MG63 (cell line): ENCODE measurements at regions not wholly inside any gene's neighbourhood (a gene's known extent, or its start where the extent isn't known, plus 50 kb on each side); places are given as distances from the start of the nearest gene placed in this dataset.
A peak's percentile ranks its signal among the peaks of the same experiment; 100 is the strongest.
"Not testable (repeated sequence)": the region's sequence is repeated elsewhere in the genome, so short reads cannot be mapped to it uniquely, and the experiment has no call there.

Source experiments
- DNase-seq: peaks from one replicate; pipeline ENCODE4 v3.0.0-alpha.2; 2020
- H3K27me3 ChIP-seq: fragments of 250-450 bp; sonication (Bioruptor Pico); 2 replicates; pipeline ENCODE4 v1.5.1; 2020; ENCODE audit warnings: mild to moderate bottlenecking, moderate library complexity
- H3K36me3 ChIP-seq: fragments of 250-450 bp; sonication (Bioruptor Pico); 2 replicates; pipeline ENCODE4 v1.5.1; 2020; ENCODE audit warnings: mild to moderate bottlenecking, moderate library complexity
- H3K4me3 ChIP-seq: fragments of 250-450 bp; sonication (Bioruptor Pico); 2 replicates; pipeline ENCODE4 v1.5.1; 2020; ENCODE audit warnings: mild to moderate bottlenecking, moderate library complexity
- H3K9me3 ChIP-seq: fragments of 250-450 bp; sonication (Bioruptor Pico); 2 replicates; pipeline ENCODE4 v1.5.1; 2020; ENCODE audit warnings: mild to moderate bottlenecking, moderate library complexity

- H3K4me3 ChIP-seq, H3K36me3 ChIP-seq, H3K27me3 ChIP-seq, H3K9me3 ChIP-seq, DNase-seq: not testable (repeated sequence)
These were observed 174.8 kb upstream of the KRR1 start for GRCh38 chr12:75686233-75686632.

DNA sequence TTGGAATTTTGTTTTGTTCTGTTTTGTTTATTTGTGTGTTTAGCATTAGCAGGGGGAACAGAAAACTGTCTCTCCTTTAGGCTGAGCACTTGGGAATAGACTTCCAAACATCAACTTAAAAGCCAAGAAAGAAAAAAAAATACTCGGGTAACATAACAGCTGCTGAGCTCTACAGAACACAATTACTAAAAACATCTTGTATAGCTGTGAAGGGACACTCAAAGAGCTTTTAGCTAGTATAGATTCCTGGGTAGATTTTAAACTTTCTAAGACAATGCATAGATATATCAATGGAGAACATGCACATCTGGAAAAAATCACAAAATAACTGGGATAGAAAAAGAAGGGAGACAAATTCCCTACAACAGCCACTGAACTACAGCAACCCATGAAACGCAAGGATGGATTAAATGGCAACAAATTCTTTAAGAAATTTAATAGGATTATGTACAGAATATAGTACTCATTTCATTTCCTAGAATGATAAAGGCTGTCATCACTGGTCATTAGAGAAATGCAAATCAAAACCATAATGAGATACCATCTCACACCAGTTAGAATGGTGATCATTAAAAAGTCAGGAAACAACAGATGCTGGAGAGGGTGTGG is 174.3 kb upstream of the KRR1 start:
- H3K27me3 ChIP-seq, result no peaks in the 10 kb centered on the region
- H3K9me3 ChIP-seq, result peaks cover 3% of the 10 kb centered on the region; the same call in 1 of the 2 replicates
- H3K36me3 ChIP-seq, result no peaks in the 10 kb centered on the region
- no peak overlapping the region for H3K4me3 ChIP-seq
- DNase-seq, result no peak

GRCh38 chr12:75684678-75685616 is 173.5 kb upstream of the KRR1 start:
- no peaks in the 10 kb centered on the region for H3K36me3 ChIP-seq
- H3K4me3 ChIP-seq, result no peak overlapping the region
- peaks cover 4% of the 10 kb centered on the region; the same call in 1 of the 2 replicates for H3K9me3 ChIP-seq
- DNase-seq, result no peak
- no peaks in the 10 kb centered on the region for H3K27me3 ChIP-seq

GRCh38 chr12:75683995-75684586 is 172.7 kb upstream of the KRR1 start:
- H3K27me3 ChIP-seq, H3K9me3 ChIP-seq, H3K36me3 ChIP-seq, DNase-seq, H3K4me3 ChIP-seq: not testable (repeated sequence)

- DNase-seq, result no peak
- H3K9me3 ChIP-seq, result peaks cover 4% of the 10 kb centered on the region; the same call in 1 of the 2 replicates
- no peak overlapping the region for H3K4me3 ChIP-seq
- H3K27me3 ChIP-seq, result no peaks in the 10 kb centered on the region
- H3K36me3 ChIP-seq, result no peaks in the 10 kb centered on the region
These were observed 171.8 kb upstream of the KRR1 start for GRCh38 chr12:75683220-75683619.

- no peak for DNase-seq
- Histone ChIP-seq H3K27me3 (no peaks in the 10 kb centered on the region), H3K4me3 (no peak overlapping the region), H3K9me3 (peaks cover 4% of the 10 kb centered on the region; the same call in 1 of the 2 replicates), H3K36me3 (no peaks in the 10 kb centered on the region)
These were observed 166.1 kb upstream of the KRR1 start for GRCh38 chr12:75677522-75677921.

GRCh38 chr12:75674393-75674792 is 163.0 kb upstream of the KRR1 start:
- no peak overlapping the region for H3K4me3 ChIP-seq
- H3K27me3 ChIP-seq, result no peaks in the 10 kb centered on the region
- H3K9me3 ChIP-seq, result no peaks in the 10 kb centered on the region
- no peaks in the 10 kb centered on the region for H3K36me3 ChIP-seq
- DNase-seq, result no peak

- no peaks in the 10 kb centered on the region for H3K9me3 ChIP-seq
- DNase-seq, result no peak
- H3K36me3 ChIP-seq, result no peaks in the 10 kb centered on the region
- H3K27me3 ChIP-seq, result no peaks in the 10 kb centered on the region
- no peak overlapping the region for H3K4me3 ChIP-seq
These were observed 160.8 kb upstream of the KRR1 start for GRCh38 chr12:75672200-75672599.

- Histone ChIP-seq H3K27me3 (no peaks in the 10 kb centered on the region), H3K9me3 (no peaks in the 10 kb centered on the region), H3K4me3 (no peak overlapping the region), H3K36me3 (no peaks in the 10 kb centered on the region)
- no peak for DNase-seq
These were observed 158.8 kb upstream of the KRR1 start for GRCh38 chr12:75670216-75670615.

DNA sequence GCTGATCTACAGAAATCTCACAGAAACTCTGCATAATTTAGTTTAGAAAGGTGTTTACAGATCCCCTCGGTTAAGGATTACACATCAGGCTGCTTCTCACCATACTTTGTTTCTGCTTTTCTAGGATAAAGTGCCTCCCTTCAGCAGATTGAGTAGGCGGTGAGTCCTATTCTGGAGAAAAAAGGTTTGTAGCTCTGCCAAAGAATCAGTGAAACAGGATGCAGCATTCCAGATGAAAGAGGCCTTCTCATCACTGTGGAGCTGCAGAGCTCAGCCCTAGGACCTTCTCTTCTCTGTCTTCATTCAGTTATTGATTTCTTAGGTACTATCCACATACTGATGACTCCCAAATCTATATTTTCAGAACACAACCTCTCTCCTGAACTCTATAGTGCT is 155.5 kb upstream of the KRR1 start:
- no peaks in the 10 kb centered on the region for H3K27me3 ChIP-seq
- no peaks in the 10 kb centered on the region for H3K9me3 ChIP-seq
- no peak overlapping the region for H3K4me3 ChIP-seq
- H3K36me3 ChIP-seq, result no peaks in the 10 kb centered on the region
- no peak for DNase-seq

DNA sequence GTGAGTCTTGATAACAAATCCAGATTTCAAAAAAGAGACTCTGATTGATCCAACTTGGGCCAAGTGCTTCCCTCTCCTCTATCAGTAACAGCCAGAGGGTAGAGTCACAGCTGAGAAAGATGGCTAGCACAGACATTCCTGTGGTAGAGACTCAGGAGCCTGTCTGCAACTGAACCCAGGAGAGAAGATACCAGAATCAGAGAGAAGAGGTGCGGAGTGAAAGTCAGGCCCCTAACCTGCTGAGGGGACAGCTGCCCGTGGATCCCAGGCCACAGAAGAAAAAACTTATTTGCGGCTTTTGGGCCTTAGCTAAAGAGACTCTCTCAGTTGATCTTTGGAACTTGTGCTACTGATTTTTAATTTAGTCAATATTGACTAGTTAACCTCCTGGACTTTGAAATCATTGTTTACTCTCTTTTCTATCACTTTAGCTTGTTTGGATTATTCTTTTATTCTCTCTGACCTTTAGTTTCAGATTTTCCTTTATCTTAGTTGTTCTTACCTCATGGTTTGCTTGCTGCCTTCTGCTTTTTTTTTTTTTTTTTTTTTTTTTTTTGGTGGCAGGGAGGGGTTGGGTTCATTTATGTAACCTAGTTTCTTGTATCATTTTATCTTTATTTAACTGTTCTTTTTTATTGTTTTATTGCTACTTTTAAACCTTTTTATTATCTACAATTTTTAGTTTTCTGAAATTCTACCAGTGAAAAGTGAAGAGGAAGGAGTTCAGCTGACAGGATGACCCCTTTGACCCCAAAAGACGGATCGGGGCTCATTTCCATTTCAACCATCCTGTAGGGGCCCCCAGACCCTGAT is 154.9 kb upstream of the KRR1 start:
- Histone ChIP-seq H3K4me3 (no peak overlapping the region), H3K27me3 (no peaks in the 10 kb centered on the region), H3K36me3 (no peaks in the 10 kb centered on the region), H3K9me3 (no peaks in the 10 kb centered on the region)
- no peak for DNase-seq

DNA sequence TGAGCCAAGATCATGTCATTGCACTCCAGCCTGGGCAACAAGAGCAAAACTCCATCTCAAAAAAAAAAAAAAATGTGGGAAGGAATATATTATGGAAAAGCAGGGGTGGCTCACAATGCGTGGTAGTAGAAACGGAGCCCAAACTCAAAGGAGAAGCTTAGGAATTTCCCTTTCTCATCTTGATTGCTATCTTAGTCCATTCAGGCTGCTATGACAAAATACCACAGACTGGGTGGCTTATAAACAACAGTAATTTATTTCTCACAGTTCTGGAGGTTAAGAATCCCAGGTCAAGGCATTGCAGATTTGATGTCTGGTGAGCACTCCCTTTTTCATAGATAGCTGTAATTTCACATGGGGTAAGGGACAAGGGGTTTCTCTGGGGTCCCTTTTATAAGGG is 153.8 kb upstream of the KRR1 start:
- Histone ChIP-seq H3K36me3 (no peaks in the 10 kb centered on the region), H3K27me3 (no peaks in the 10 kb centered on the region), H3K4me3 (no peak overlapping the region), H3K9me3 (no peaks in the 10 kb centered on the region)
- no peak for DNase-seq

DNA sequence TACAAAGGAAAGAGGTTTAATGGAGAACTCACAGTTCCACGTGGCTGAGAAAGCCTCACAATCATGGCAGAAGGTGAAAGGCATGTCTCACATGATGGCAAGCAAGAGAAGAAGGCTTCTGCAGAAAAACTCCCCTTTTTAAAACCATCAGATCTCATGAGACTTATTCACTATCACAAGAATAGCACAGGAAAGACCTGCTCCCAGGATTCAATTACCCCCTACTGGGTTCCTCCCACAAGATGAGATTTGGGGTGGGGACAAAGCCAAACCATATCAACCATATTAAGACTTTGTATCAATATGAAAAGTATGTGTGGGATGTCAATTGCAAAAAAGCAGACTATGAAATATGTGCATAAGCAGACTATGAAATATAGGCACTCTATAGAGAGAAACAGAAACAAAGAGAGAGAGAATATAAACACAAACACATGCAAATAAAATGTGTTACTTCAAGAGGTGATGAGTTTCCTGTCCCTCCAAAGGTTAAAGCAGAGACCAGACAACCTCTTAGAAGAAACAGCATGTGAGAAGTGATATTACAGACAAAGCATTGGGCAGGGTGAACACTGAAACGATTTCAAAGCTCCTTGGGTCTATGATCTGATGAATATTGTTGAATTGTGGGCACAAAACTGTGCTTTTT is 151.2 kb upstream of the KRR1 start:
- no peak for DNase-seq
- no peaks in the 10 kb centered on the region for H3K27me3 ChIP-seq
- no peaks in the 10 kb centered on the region for H3K36me3 ChIP-seq
- no peaks in the 10 kb centered on the region for H3K9me3 ChIP-seq
- H3K4me3 ChIP-seq, result no peak overlapping the region

DNA sequence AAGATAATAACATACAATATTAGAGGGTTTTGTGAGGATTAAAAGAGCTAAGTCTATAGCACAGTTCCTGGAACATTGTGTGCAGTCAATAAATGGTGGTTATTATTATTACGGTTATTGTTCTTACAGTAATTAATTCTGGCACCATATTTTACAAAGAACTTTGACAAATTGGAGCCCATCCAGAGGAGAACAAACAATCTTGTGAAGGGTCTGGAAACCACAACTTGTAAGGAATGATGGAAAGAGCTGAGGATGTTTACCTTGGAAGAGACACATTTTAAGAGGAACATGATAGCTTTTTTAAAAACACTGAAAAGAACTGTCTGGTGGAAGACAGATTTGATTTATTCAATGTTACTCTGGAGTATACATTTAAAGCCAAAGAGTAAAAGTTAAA is 150.5 kb upstream of the KRR1 start:
- no peaks in the 10 kb centered on the region for H3K27me3 ChIP-seq
- H3K9me3 ChIP-seq, result no peaks in the 10 kb centered on the region
- DNase-seq, result no peak
- H3K4me3 ChIP-seq, result no peak overlapping the region
- no peaks in the 10 kb centered on the region for H3K36me3 ChIP-seq

DNA sequence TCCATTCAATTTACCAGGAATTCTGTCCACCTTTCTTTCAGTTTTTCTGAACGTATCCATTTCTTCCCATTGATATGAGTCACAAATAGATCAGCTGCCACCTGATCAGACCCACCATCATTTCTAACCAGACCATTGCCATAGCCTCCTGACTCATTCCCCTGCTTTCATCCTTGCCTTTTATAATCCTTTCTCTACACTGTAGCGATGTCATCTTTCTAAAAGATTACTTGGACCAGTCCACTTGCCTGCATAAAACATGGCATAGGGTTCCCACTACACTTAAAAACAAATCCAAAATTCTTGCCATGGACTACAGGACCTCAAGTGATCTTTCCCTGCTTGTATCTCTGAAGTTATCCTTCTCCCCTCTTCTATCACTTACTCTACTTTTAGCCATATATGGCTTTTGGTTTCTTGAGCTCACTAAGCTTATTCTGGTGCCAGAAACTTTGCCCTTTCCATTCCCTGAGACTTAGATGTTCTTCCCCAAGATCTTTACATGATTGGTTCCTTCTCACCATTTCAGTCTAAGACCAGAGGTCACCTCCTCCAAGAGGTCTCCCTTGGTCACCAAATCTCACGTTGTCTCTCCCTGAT is 149.5 kb upstream of the KRR1 start:
- H3K36me3 ChIP-seq, result no peaks in the 10 kb centered on the region
- H3K9me3 ChIP-seq, result no peaks in the 10 kb centered on the region
- H3K27me3 ChIP-seq, result no peaks in the 10 kb centered on the region
- DNase-seq, result peak; percentile 27
- H3K4me3 ChIP-seq, result no peak overlapping the region

DNA sequence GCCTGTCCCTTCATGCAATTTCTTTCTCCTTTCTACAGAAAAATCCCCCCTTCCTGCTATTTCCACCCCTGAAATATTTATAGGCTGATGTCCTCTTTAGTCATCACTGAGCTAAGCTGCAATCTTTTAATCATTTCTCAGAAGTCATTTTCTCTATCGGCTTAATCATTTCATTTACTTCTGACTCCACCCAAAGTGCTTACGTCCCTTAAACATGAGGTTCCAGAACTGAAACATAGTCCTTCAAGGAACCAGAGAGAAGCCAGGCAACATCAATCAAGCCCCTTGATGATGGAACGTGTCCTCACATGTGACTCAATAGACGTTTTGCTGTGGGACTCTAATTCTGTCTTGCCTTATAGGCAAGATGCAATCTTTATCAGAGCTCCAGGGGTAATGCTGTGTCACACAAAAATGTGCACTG is 148.7 kb upstream of the KRR1 start:
- Histone ChIP-seq H3K36me3 (no peaks in the 10 kb centered on the region), H3K4me3 (no peak overlapping the region), H3K9me3 (no peaks in the 10 kb centered on the region), H3K27me3 (no peaks in the 10 kb centered on the region)
- no peak for DNase-seq
